ENCODE measurements at regions not wholly inside any gene's neighbourhood (a gene's known extent, or its start where the extent isn't known, plus 50 kb on each side); places are given as distances from the start of the nearest gene placed in this dataset.
"Not testable (repeated sequence)": the region's sequence is repeated elsewhere in the genome, so short reads cannot be mapped to it uniquely, and the experiment has no call there.

GRCh38 chr17:63019138-63019873, 53.3 kb downstream of the TANC2 start:
- no peak for DNase-seq

- no peak for DNase-seq
Observed at GRCh38 chr17:63022567-63022966, 56.5 kb downstream of the TANC2 start.

- no peak for DNase-seq
Observed at GRCh38 chr17:63023049-63023448, 57.0 kb downstream of the TANC2 start.

GRCh38 chr17:63024201-63024600, 58.2 kb downstream of the TANC2 start:
- no peak for DNase-seq

GRCh38 chr17:63024716-63025115, 58.7 kb downstream of the TANC2 start:
- no peak for DNase-seq

- not testable (repeated sequence) for DNase-seq
Observed at GRCh38 chr17:63025637-63026036, 59.6 kb downstream of the TANC2 start.

- DNase-seq = no peak
Observed at GRCh38 chr17:63029541-63029940, 63.5 kb downstream of the TANC2 start.

GRCh38 chr17:63032142-63032541, 66.1 kb downstream of the TANC2 start:
- peak; percentile 36 for DNase-seq

- no peak for DNase-seq
Observed at GRCh38 chr17:63033142-63033541, 67.1 kb downstream of the TANC2 start.

- no peak for DNase-seq
Observed at GRCh38 chr17:63035271-63035670, 69.2 kb downstream of the TANC2 start.

GRCh38 chr17:63035695-63036094, 69.7 kb downstream of the TANC2 start:
- no peak for DNase-seq

- peak; percentile 17 for DNase-seq
Observed at GRCh38 chr17:63039342-63039741, 73.3 kb downstream of the TANC2 start.

GRCh38 chr17:63039899-63040602, 74.0 kb downstream of the TANC2 start:
- DNase-seq = no peak

- DNase-seq = no peak
Observed at GRCh38 chr17:63040816-63041215, 74.8 kb downstream of the TANC2 start.

GRCh38 chr17:63041251-63041650, 75.2 kb downstream of the TANC2 start:
- DNase-seq = no peak

- peak; percentile 24 for DNase-seq
Observed at GRCh38 chr17:63041722-63042121, 75.7 kb downstream of the TANC2 start.

GRCh38 chr17:63042256-63042812, 76.3 kb downstream of the TANC2 start:
- no peak for DNase-seq

- DNase-seq = not testable (repeated sequence)
Observed at GRCh38 chr17:63057560-63057959, 91.5 kb downstream of the TANC2 start.

GRCh38 chr17:63066158-63066813, 100.3 kb downstream of the TANC2 start:
- DNase-seq = no peak

GRCh38 chr17:63069245-63069644, 103.2 kb downstream of the TANC2 start:
- no peak for DNase-seq

GRCh38 chr17:63070031-63070430, 104.0 kb downstream of the TANC2 start:
- DNase-seq = no peak

GRCh38 chr17:63071797-63072196, 105.8 kb downstream of the TANC2 start:
- DNase-seq = no peak

- DNase-seq = no peak
Observed at GRCh38 chr17:63075969-63076368, 109.9 kb downstream of the TANC2 start.

GRCh38 chr17:63078707-63079106, 112.7 kb downstream of the TANC2 start:
- no peak for DNase-seq
